Anterior cingulate cortex (tissue), 58 donors: ENCODE measurements at regions not wholly inside any gene's neighbourhood (a gene's known extent, or its start where the extent isn't known, plus 50 kb on each side); places are given as distances from the start of the nearest gene placed in this dataset.

Experiments used
- DNase-seq, 58 donors: peaks; one replicate each; lab custom pipeline; 2025; lab: John Stamatoyannopoulos, UW

DNA sequence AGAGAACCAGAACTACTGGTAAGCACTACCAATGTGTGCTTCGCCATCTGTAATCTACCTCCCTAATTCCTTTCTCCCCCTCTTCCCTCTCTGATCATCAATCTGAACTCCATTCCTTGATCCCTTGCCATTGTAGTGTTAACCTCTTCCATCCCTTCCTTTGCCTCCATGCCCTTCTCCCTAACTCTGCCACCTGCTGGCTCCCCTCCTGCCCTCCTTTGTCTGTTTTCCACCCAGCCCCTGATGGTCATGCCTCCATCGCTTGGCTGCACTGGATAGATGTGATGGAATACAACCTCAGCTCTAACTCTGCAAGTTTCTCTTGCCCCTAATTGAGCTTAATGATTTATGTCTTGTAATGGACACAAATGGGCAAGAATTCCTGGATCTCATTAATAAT is 108.2 kb upstream of the ASIC2 start:
- DNase-seq = no peak

DNA sequence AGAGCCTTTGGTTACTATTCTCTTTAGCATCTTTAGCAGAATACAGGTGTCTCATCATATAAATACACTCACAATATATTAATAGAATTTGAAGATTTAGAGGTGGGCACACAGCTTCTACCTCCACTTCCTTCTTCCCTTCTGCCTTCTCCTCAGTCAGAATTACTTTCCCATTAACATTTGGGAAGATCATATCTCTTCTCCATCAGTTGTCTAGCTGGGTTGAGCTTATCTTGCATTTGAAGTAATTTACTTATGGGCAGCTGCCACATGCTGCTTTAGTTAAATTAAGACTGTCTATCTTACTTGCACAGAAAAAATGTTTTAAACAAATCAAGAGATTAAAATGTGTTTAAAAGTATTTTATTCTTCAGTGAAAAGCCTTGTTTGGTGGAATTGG is 110.1 kb upstream of the ASIC2 start:
- DNase-seq = no peak

GRCh38 chr17:33404070-33404819 is 111.2 kb upstream of the ASIC2 start:
- DNase-seq = no peak

- DNase-seq = no peak
Observed at GRCh38 chr17:33416131-33416530, 123.0 kb upstream of the ASIC2 start.

DNA sequence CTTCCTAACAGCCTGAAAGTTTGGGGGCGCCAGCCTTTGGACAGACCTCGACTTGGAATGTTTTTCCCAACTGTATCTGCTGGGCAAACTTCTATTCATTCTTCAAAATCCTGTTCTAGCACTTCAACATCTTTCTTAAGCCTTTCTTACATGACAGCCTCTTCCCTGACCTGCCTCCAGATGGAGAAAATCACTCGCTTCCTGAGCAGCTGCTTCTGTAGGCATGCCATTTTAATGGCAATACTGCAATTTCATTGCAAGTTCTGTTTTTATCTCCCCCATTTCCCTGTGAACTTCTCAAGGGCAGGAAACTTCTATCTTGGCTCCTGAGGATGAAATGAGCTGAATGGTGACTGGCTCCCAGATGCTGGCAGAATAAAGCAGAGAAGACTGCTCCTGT is 128.8 kb upstream of the ASIC2 start:
- DNase-seq = no peak

- DNase-seq = no peak
Observed at GRCh38 chr17:33433581-33433980, 140.5 kb upstream of the ASIC2 start.

DNA sequence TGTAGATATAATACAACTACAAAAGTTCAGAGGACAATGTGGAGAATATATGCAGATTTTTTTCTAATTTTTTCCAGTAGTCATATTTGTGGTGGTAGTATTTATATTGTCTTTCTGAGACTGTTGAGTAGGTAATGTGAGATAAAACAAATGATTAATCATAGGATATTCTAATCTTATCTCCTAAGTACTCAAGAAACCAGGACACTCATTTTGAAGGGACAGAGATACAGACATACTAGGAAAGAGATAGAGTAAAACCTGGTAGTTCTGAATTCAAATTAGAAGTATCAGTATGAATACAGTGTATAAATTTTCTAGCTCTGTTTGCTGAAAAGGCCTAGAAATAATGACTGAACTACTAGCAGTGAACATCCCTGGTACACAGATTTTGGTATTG is 141.7 kb upstream of the ASIC2 start:
- no peak for DNase-seq

DNA sequence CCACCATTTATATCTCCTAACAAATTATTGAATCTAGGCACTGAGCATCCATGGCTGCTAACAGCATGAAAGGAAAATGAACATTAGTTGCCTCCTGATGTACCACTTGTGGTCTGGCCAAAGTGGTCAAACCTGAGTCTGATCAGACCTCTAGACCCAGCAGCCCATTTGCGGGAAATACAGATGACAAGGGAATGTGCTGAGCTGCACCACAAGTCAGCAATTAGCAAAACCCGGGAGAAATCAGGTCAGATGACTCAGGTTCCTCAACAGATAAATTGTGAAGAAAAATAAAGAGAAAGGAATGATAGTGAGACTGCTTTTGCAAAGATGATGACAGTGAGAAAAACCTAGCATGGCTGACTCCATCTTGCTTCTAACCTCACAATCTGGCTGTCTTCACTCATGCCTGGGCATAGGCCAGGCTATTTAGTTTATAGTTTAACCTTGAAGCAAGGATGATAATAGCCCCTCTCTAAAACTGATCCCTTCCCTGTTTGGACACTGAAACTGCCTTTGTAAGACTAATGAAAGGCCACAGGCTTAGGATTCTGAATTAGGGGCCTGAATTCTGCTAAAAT is 142.7 kb upstream of the ASIC2 start:
- DNase-seq = no peak

DNA sequence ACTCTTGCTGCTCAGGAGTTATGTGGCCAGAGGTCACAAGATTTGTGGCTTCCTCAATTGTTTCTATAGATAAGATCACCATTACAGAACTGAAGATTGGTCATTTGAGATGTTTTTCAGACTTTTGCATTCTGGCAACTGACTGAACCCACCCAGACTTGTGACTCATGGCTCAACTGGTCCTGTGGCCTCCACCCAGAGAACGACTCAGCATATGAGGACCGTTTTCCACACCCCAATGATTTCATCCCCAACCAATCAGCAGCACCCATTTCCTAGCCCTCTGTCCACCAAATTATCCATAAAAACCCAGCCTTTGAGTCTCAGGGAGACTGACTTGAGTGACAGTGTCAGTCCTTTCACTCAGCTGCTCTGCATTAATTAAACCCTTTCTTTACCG is 143.2 kb upstream of the ASIC2 start:
- DNase-seq = no peak

- DNase-seq = no peak
Observed at GRCh38 chr17:33438139-33438538, 145.0 kb upstream of the ASIC2 start.

- DNase-seq = no peak
Observed at GRCh38 chr17:33438578-33438977, 145.5 kb upstream of the ASIC2 start.

DNA sequence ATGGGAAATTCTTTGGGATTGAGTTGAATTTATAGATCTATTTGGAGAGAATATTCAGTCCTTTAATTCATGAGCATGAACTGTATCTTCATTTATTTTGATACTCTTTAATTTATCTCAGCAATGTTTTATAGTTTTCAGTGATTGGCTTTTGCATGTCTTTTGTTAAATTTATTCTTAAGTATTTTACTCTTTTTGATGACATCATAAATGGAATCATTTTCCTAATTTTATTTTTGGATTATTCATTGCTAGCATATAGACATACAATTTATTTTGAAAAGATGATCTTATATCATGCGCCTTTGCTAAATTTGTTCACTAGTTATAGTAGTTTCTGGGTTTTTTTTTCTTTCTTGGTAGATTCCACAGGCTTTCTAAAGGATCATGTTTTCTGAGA is 149.2 kb upstream of the ASIC2 start:
- no peak for DNase-seq

DNA sequence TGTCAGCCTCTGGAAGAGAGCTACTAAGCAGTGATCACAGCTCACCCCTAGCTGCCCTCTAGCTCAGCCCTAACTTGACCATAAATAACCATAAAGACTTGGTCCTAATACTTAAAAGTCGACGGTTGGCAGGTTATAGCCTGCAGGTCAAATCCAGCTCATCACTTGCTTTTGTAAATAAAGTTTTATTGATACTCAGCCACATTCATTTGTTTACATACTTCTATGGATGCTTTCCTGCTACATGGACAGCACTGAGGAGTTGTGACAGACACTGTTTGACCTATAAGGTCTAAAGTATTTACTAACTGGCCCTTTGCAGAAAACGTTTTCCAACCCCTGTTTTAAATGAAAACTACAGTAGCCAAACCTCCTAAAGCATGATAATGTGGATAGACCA is 151.6 kb upstream of the ASIC2 start:
- DNase-seq = no peak

DNA sequence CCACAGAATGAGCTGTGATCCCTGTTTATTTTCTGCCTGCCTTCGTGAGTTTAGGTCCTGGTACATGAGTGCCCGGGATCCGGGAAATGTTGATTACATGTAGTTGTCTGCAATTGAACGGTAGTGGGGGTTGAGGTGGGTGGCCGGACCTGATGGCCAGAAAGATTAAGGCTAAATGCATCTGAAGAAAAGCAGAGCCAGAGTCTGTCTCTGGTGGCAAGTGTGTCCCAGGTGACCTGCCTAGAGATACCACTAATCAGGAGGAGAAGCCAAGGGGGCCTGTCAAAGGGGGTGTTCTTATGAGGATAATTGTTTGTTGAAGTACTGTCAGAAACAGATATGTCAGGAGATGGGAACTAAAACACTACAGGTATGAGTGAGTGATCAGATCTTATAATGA is 154.0 kb upstream of the ASIC2 start:
- no peak for DNase-seq

DNA sequence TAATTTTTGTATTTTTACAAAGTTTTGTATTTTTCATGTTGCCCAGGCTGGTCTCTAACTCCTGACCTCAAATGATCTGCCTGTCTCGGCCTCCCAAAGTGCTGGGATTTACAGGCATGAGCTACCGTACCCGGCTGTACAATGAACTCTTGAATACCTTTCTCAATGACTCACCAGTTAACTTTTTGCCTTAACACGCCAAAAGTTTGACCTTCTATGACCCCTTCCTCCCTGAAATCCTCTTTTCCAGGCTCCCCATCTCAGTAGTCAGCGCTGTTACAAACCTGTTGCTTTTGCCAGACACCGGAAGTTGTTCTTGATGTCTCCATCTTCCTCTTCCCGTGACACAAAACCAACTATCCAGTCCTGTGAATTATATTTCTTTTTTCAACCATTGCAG is 158.1 kb upstream of the ASIC2 start:
- DNase-seq = no peak

GRCh38 chr17:33457477-33457876 is 164.4 kb upstream of the ASIC2 start:
- no peak for DNase-seq

DNA sequence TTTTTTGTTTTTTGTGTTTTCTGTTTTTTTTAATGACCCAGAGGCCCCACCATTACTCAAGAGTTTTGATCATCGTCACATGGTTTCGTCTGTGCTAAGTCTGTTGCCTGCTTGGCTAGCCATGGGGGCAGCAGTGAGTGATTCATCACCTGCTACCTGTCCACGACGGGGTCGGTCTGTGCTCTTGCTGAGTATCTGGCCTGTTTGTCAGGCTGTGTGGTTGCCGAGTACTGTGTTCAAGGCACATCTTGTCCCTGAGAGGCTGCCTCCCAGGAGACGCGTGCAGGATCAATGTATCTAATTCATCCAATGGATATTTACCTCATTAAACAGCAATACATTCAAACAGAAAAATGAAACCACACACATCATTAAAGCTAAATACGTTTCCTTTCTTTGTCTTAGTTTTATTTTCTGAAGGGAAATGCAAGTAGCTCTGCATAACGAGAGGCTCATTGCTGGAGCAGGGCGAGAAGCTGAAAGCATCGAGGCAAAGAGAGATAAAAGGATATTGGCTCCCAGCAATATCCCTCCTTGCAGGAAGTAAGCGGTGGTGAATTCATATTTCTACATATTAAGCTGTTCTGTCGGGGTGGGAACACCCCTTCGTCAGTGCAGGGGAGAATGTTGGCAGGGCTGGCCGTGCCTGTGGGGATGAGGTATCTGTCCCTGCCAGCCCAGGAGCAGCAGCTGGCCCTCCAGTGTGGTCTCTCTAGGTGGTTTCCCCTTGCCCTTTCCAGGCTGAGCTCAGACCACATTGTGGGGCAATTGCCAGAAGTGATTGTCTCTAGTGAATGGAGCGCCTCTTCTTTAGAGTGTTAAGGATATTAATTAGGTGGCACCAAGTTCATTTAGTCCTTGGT is 166.2 kb upstream of the ASIC2 start:
- DNase-seq = no peak

DNA sequence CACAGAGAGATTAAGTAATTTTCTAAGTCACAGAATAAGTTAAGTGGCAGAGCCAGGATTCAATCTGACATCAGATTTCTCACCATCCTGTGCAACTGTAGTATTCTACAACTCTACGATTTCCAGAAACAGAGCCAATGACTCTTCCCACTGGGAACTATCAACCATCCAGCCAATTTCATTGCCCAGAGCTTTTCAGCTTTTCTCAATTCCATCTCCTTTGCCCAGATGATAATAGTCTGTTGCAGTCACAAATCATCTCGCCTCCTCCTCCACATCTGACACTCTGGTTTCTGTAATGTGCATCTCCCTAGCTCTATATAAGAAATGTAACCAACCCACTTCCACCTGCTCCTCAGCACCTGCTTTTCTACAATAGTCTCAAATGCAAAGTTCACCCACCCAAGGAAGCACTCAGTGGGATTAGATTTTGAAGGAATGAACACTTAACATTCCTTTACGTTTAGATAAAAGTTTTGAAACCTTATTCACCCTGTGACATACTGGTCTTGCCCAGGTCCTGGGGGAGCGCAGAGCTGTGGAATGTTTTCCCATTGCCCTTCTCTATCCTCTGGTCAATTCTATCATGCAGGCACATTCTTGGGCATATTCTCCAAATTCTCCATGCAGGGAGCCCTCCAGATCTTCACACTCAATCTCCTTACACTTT is 167.8 kb upstream of the ASIC2 start:
- DNase-seq = peak in 3 of 58 donors; percentile 0 to 23 (median 2)

DNA sequence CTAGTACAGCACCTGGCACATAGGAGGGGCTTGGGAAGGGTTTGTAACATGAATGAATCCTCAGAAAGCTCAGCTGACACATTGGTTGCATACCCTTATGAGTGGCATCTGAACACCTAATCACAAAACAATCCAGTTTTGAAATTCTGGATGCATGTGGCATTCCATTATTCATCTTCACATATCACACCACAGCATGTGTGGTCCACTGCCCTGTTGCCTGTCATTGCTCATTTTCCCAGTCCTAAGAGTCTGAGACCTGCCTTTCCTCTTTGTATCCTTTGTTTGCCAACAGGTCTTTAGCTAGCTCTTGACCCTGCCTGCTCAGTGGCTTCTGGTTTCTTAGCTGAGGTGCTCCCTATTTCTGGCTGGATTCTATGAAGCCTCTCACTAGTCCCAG is 170.8 kb upstream of the ASIC2 start:
- no peak for DNase-seq

GRCh38 chr17:33464669-33465280 is 171.7 kb upstream of the ASIC2 start:
- DNase-seq = no peak

DNA sequence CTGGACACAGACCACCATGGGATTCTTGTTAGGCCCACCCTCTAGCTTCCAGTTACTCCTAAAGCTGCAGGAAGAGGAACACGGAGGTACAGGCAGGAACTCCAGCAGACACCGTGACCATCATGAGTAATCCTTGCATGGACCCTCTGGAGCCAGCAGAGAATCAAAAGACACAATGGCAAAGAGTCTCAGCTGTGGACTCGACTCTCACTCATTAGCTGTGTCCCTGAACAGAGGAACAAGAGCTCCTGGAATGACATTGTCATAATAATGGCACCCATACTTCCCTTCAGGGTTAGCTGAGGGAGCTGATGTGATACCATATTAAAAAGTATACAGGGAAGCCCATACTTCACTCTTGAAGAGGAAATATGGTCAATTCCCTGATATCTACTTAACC is 176.3 kb upstream of the ASIC2 start:
- DNase-seq = no peak
